SK-N-SH treated with all-trans-retinoic acid at 6 μM for 48 hours (cell line): ENCODE measurements at regions not wholly inside any gene's neighbourhood (a gene's known extent, or its start where the extent isn't known, plus 50 kb on each side); places are given as distances from the start of the nearest gene placed in this dataset.

Experiments used
- ATAC-seq: fragments of 200-7000 bp; cut with Tn5 transposase; 3 replicates; pipeline ENCODE4 v1.9.1; 2020; ENCODE audit warnings: mild to moderate bottlenecking, moderate library complexity
- ARNTL ChIP-seq: fragments of 450-650 bp; formaldehyde crosslinking; IDR thresholded peaks from 2 replicates; pipeline ENCODE4 v1.5.0; 2020; ENCODE audit warnings: low read depth, mild to moderate bottlenecking, moderate library complexity, borderline replicate concordance
- BACH2 ChIP-seq: fragments of 250-450 bp; sonication (Bioruptor Pico); IDR thresholded peaks from 2 replicates; pipeline ENCODE4 v1.9.0; 2021; ENCODE audit warnings: mild to moderate bottlenecking, borderline replicate concordance
- ESRRG ChIP-seq: fragments of 250-450 bp; sonication (Bioruptor Pico); IDR thresholded peaks from 2 replicates; pipeline ENCODE4 v1.6.1; 2021; ENCODE audit warnings: mild to moderate bottlenecking
- GLIS3 ChIP-seq: fragments of 250-450 bp; sonication (Bioruptor Pico); IDR thresholded peaks from 2 replicates; pipeline ENCODE4 v1.5.0; 2020; ENCODE audit warnings: mild to moderate bottlenecking, moderate library complexity
- ISL1 ChIP-seq: fragments of 250-450 bp; sonication (Bioruptor Pico); IDR thresholded peaks from 2 replicates; pipeline ENCODE4 v2.1.2; 2022; ENCODE audit warnings: mild to moderate bottlenecking, moderate library complexity
- OSR1 ChIP-seq: fragments of 250-450 bp; sonication (Bioruptor Pico); IDR thresholded peaks from 2 replicates; pipeline ENCODE4 v1.8.0; 2022; ENCODE audit warnings: moderate library complexity, mild to moderate bottlenecking, inconsistent platforms
- PPARA ChIP-seq: fragments of 250-450 bp; sonication (Bioruptor Pico); IDR thresholded peaks from 2 replicates; pipeline ENCODE4 v1.5.0; 2020; ENCODE audit warnings: mild to moderate bottlenecking, borderline replicate concordance
- RARB ChIP-seq: fragments of 250-450 bp; sonication (Bioruptor Pico); IDR thresholded peaks from 2 replicates; pipeline ENCODE4 v1.8.0; 2021; ENCODE audit warnings: mild to moderate bottlenecking, moderate library complexity
- TCF4 ChIP-seq: fragments of 250-450 bp; sonication (Bioruptor Pico); IDR thresholded peaks from 2 replicates; pipeline ENCODE4 v1.8.0; 2021; ENCODE audit warnings: mild to moderate bottlenecking, moderate library complexity, borderline replicate concordance
- TOX ChIP-seq: fragments of 250-450 bp; sonication (Bioruptor Pico); IDR thresholded peaks from 2 replicates; pipeline ENCODE4 v1.8.0; 2021; ENCODE audit warnings: mild to moderate bottlenecking, moderate library complexity, borderline replicate concordance
- ZFP3 ChIP-seq: fragments of 250-450 bp; sonication (Bioruptor Pico); IDR thresholded peaks from 2 replicates; pipeline ENCODE4 v1.5.0; 2020; ENCODE audit warnings: mild to moderate bottlenecking, moderate library complexity
- ZFP30 ChIP-seq: fragments of 450-650 bp; formaldehyde crosslinking; IDR thresholded peaks from 2 replicates; pipeline ENCODE4 v1.5.0; 2022; ENCODE audit warnings: mild to moderate bottlenecking, moderate library complexity
- ZNF565 ChIP-seq: fragments of 450-650 bp; formaldehyde crosslinking; conservative IDR thresholded peaks from 2 replicates; pipeline ENCODE4 v1.5.0; 2020; ENCODE audit warnings: low read depth, mild to moderate bottlenecking, moderate library complexity
- ZNF70 ChIP-seq: fragments of 450-650 bp; formaldehyde crosslinking; IDR thresholded peaks from 2 replicates; pipeline ENCODE4 v1.5.0; 2020; ENCODE audit warnings: mild to moderate bottlenecking, moderate library complexity
- ZNF8 ChIP-seq: fragments of 450-650 bp; formaldehyde crosslinking; IDR thresholded peaks from 2 replicates; pipeline ENCODE4 v1.5.0; 2020; ENCODE audit warnings: mild to moderate bottlenecking, moderate library complexity
- TF ChIP-seq, protein P1 (sequence below): fragments of 250-450 bp; sonication (Bioruptor Pico); IDR thresholded peaks from 2 replicates; pipeline ENCODE4 v1.8.0; 2021; ENCODE audit warnings: low read depth, mild to moderate bottlenecking, moderate library complexity, borderline replicate concordance
- TF ChIP-seq, protein P2 (sequence below): fragments of 250-450 bp; sonication (Bioruptor Pico); IDR thresholded peaks from 2 replicates; pipeline ENCODE4 v1.5.0; 2020; ENCODE audit warnings: mild to moderate bottlenecking, moderate library complexity
- TF ChIP-seq, protein P3 (sequence below): fragments of 250-450 bp; sonication (Bioruptor Pico); IDR thresholded peaks from 2 replicates; pipeline ENCODE4 v1.8.0; 2020; ENCODE audit warnings: mild to moderate bottlenecking, moderate library complexity, borderline replicate concordance

DNA sequence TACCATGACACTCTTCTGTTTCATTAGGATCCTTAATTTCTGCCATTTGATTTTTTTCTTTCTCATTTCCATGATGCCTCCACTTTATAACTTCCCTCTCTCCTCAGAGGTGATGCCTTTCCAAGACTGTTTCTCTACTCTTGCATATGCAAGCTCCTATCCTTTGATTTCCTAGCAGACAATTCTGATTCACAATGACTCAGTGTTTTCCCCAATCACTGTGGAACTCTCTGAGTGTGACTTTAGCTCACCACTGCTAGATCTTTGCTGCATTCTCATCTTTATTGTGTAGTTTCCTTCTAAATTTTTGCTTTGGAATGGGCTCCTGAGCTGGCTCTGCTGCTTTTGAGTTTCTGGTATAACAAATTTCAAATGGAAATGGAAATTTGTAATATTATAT lies 184.9 kb downstream of the TINAG start:
- TF ChIP-seq OSR1 (no peak), BACH2 (CRISPR knock-in tag) (no peak), ARNTL (CRISPR knock-in tag) (no peak), TCF4 (CRISPR knock-in tag) (no peak), ZNF565 (no peak), ZFP30 (CRISPR knock-in tag) (no peak), PPARA (CRISPR knock-in tag) (no peak)
- TF ChIP-seq, protein P1, sequence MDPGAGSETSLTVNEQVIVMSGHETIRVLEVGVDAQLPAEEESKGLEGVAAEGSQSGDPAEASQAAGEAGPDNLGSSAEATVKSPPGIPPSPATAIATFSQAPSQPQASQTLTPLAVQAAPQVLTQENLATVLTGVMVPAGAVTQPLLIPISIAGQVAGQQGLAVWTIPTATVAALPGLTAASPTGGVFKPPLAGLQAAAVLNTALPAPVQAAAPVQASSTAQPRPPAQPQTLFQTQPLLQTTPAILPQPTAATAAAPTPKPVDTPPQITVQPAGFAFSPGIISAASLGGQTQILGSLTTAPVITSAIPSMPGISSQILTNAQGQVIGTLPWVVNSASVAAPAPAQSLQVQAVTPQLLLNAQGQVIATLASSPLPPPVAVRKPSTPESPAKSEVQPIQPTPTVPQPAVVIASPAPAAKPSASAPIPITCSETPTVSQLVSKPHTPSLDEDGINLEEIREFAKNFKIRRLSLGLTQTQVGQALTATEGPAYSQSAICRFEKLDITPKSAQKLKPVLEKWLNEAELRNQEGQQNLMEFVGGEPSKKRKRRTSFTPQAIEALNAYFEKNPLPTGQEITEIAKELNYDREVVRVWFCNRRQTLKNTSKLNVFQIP (CRISPR knock-in tag) = no peak
- TF ChIP-seq, protein P2, sequence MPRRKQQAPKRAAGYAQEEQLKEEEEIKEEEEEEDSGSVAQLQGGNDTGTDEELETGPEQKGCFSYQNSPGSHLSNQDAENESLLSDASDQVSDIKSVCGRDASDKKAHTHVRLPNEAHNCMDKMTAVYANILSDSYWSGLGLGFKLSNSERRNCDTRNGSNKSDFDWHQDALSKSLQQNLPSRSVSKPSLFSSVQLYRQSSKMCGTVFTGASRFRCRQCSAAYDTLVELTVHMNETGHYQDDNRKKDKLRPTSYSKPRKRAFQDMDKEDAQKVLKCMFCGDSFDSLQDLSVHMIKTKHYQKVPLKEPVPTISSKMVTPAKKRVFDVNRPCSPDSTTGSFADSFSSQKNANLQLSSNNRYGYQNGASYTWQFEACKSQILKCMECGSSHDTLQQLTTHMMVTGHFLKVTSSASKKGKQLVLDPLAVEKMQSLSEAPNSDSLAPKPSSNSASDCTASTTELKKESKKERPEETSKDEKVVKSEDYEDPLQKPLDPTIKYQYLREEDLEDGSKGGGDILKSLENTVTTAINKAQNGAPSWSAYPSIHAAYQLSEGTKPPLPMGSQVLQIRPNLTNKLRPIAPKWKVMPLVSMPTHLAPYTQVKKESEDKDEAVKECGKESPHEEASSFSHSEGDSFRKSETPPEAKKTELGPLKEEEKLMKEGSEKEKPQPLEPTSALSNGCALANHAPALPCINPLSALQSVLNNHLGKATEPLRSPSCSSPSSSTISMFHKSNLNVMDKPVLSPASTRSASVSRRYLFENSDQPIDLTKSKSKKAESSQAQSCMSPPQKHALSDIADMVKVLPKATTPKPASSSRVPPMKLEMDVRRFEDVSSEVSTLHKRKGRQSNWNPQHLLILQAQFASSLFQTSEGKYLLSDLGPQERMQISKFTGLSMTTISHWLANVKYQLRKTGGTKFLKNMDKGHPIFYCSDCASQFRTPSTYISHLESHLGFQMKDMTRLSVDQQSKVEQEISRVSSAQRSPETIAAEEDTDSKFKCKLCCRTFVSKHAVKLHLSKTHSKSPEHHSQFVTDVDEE (CRISPR knock-in tag) = no peak
- TF ChIP-seq, protein P3, sequence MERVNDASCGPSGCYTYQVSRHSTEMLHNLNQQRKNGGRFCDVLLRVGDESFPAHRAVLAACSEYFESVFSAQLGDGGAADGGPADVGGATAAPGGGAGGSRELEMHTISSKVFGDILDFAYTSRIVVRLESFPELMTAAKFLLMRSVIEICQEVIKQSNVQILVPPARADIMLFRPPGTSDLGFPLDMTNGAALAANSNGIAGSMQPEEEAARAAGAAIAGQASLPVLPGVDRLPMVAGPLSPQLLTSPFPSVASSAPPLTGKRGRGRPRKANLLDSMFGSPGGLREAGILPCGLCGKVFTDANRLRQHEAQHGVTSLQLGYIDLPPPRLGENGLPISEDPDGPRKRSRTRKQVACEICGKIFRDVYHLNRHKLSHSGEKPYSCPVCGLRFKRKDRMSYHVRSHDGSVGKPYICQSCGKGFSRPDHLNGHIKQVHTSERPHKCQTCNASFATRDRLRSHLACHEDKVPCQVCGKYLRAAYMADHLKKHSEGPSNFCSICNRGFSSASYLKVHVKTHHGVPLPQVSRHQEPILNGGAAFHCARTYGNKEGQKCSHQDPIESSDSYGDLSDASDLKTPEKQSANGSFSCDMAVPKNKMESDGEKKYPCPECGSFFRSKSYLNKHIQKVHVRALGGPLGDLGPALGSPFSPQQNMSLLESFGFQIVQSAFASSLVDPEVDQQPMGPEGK (CRISPR knock-in tag) = no peak
- ATAC-seq = peak; percentile 80

DNA sequence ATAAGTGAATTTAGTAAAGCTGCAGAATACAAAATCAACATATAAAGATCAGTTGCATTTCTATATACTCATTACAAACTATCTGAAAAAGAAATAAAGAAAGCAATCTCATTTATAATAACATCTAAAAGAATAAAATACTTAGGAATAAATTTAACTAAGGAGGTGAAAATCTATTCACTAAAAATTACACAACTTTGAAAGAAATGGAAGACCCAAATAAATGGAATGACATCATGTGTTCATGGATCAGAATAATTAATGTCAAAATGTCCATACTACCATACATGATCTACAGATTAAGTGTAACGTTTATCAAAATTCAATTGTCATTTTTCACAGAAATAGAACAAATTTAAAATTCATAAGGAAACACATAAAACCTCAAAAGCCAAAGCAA lies 194.9 kb downstream of the TINAG start:
- no peak for ATAC-seq
- TF ChIP-seq ZNF565 = no peak
- no peak for TF ChIP-seq OSR1
- no peak for TF ChIP-seq ESRRG (CRISPR knock-in tag)
- TF ChIP-seq, protein P3 (CRISPR knock-in tag) = no peak
- TF ChIP-seq ZFP3 (CRISPR knock-in tag) = no peak
- no peak for TF ChIP-seq GLIS3 (CRISPR knock-in tag)
- no peak for TF ChIP-seq PPARA (CRISPR knock-in tag)
- TF ChIP-seq ZNF70 (CRISPR knock-in tag) = no peak
- TF ChIP-seq TOX = no peak
- TF ChIP-seq ISL1 (CRISPR knock-in tag) = no peak
- TF ChIP-seq, protein P2 (CRISPR knock-in tag) = no peak
- no peak for TF ChIP-seq ZNF8 (CRISPR knock-in tag)
- no peak for TF ChIP-seq RARB
- no peak for TF ChIP-seq BACH2 (CRISPR knock-in tag)
- TF ChIP-seq, protein P1 (CRISPR knock-in tag) = no peak
- no peak for TF ChIP-seq ARNTL (CRISPR knock-in tag)
- no peak for TF ChIP-seq TCF4 (CRISPR knock-in tag)
